ENCODE measurements at regions not wholly inside any gene's neighbourhood (a gene's known extent, or its start where the extent isn't known, plus 50 kb on each side); places are given as distances from the start of the nearest gene placed in this dataset.

DNA sequence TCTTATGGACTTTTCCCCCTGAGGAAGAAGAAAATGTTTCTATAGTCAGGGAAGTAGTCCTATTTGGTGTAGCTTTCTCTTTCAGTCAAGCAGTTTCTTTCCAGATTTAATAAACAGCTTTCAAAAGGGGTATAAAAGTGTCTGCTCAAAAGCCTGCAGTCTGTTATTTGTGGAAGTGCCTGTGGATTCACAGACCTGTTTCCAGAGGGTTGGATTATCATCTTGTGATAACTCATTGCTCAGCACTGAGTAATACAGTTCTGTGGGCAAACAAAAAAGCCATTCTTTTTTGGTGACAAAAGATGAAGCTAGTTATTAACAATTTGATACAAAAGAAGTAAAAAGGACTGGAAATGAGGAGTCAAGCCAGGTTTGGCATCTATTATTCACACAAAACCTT lies 358.2 kb upstream of the ID4 start:
- no peak for DNase-seq

GRCh38 chr6:19479551-19479950 lies 357.6 kb upstream of the ID4 start:
- no peak for DNase-seq

- no peak for DNase-seq
Measured at GRCh38 chr6:19492636-19493405, 344.3 kb upstream of the ID4 start.

GRCh38 chr6:19501737-19502245 lies 335.4 kb upstream of the ID4 start:
- DNase-seq, result no peak

GRCh38 chr6:19502301-19502700 lies 334.9 kb upstream of the ID4 start:
- DNase-seq, result no peak

- DNase-seq, result no peak
Measured at GRCh38 chr6:19515939-19516338, 321.2 kb upstream of the ID4 start.

GRCh38 chr6:19519941-19520340 lies 317.2 kb upstream of the ID4 start:
- no peak for DNase-seq

- DNase-seq, result no peak
Measured at GRCh38 chr6:19524366-19525186, 312.6 kb upstream of the ID4 start.

DNA sequence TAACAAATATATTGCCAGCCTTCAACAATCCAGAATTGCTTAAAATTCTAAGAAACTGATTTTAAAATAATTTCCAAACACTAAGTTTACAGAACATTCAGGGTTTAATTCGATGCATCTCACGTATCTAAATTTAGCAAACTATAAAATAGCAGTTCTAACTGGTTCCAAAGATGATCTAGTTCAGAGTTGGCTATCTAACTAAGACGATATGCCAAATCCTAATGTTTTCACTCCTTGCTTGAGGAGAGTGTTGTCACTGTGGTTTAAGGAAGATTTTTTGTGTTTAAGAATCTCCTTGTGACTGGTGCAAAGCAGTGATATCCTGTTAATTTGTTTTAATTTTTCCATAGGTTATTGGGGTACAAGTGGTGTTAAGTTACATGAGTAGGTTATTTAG lies 311.5 kb upstream of the ID4 start:
- no peak for DNase-seq

DNA sequence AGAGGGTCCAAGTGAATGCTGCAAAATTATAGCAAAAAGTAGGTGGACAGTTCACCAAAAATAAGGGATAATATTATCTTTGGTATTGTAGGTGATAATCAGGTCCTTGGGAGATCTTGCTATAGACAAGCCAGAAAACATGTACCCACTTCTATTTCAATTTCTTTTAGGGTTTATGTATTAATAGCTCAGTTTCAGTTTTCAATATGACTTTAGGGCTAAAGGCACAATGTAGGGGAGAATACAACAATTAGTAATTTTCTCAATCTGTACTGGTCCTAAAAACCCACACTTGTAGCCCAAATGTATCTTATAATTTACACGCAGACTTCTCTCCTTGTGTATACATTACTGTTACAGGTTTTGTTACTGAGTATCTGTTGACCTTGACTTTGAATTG lies 307.0 kb upstream of the ID4 start:
- no peak for DNase-seq

DNA sequence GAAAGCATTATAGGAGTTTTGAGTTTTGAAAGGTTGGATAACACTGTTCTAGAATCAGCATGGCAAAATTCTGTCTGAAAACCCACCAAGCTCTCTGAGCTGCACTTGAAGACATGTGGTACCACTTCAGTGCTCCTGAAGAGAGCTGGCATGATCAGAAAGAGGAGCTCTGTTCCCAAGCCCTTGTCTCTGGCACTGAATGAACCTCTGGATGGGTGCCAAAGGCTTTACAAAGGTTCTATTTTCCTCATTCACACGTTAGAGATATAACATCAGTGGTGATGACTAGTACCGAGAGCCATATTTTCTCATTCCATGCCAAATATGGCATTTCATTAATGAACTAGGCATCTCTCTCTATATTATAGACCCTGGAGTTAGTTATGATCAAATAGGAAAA lies 301.8 kb upstream of the ID4 start:
- no peak for DNase-seq

GRCh38 chr6:19536838-19537237 lies 300.3 kb upstream of the ID4 start:
- no peak for DNase-seq

- DNase-seq, result no peak
Measured at GRCh38 chr6:19538096-19538495, 299.1 kb upstream of the ID4 start.

DNA sequence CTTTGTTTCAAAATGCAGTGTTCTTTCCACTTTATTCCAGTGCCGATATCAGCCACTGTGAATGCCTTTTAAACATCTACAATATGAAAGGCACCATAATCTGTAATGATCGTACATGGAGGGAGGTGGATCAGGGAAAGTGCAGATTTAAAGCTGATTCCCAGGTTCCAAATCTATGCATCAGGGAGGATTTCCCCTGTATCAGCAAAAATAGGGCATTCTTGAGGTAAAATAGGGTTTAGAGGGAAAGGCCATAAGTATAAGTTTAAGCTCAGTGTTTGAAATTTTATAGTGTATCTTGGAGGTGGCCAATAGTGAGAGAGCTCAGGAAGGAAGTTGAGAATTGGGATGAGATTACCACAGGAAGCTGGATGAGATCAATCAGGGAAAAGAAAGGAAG lies 289.7 kb upstream of the ID4 start:
- DNase-seq, result no peak

GRCh38 chr6:19549109-19549508 lies 288.1 kb upstream of the ID4 start:
- no peak for DNase-seq

DNA sequence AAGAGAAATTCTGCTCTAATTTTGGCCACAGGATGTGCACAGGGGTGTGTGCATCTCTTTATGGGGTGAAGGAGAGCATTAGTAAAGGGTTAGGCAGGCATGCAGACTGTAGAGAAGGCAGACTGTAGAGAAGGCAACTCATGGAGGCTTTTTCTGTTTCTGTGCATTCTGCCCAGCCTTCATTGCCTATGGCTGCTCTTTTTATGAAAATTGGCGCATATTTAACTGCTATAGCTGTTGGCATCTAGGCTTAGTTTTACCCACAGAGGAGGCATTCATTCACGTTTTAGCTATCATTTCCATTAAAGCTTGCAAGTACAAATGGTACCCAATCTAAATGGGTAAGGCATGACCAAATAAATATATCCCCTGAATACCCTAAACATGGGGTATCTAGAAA lies 286.8 kb upstream of the ID4 start:
- no peak for DNase-seq

- no peak for DNase-seq
Measured at GRCh38 chr6:19551611-19552010, 285.6 kb upstream of the ID4 start.

DNA sequence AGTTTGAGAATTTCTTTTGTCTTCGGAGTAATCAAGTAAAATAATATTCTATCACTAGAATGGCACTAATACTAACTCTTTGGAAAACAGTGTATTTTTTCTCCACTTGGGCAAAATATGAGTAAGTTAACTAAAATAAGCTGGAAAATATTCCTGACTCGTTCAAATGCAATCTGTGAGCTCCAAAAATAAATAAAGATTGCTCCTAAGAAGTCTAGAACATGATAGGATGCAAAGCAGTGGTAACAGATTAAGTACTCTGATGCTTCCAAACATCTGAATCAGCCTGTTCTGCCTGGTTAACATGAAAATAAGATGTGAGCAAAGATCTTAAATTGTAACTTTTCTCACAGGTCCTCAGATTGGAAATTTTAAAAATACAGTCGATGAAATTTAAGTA lies 285.1 kb upstream of the ID4 start:
- DNase-seq, result no peak

GRCh38 chr6:19552588-19552987 lies 284.6 kb upstream of the ID4 start:
- DNase-seq, result no peak

GRCh38 chr6:19554356-19555225 lies 282.6 kb upstream of the ID4 start:
- peak; percentile 71 to 96 for DNase-seq

GRCh38 chr6:19557191-19557590 lies 280.0 kb upstream of the ID4 start:
- no peak for DNase-seq

- no peak for DNase-seq
Measured at GRCh38 chr6:19558201-19558600, 279.0 kb upstream of the ID4 start.

GRCh38 chr6:19558934-19559333 lies 278.2 kb upstream of the ID4 start:
- DNase-seq, result no peak
